ENCODE measurements at regions not wholly inside any gene's neighbourhood (a gene's known extent, or its start where the extent isn't known, plus 50 kb on each side); places are given as distances from the start of the nearest gene placed in this dataset.

DNA sequence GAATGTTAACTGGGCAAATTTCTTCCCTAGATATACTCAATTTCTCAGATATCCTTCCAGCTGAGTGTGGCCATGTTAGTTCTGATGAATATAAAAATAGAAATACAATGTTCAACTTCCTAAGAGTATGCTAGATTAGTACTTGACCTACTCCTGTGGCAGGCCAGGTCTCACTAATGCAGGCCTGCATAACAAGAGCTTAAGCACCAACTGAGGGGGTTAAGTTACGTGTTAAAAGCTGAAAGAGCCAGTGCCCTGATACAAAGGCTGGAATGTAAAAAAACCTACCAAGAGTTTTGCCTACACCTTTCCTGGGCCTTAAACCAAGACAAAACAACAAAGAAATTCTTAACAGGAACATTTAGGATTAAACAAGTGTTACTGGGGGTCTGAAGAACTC, 102.8 kb downstream of the MRPS30 start:
- POLR2A ChIA-PET = no interaction called here
- H3K27me3 ChIP-seq (replicated peaks in 2 of 5; ENCODE audit: control insufficient read depth in 4 of 5, insufficient read depth in 5 of 5, low read length in 4 of 5) = no peaks in the 10 kb centered on the region
- H3K9me3 ChIP-seq (ENCODE audit: control extremely low read depth in 1 of 5, control insufficient read depth in 4 of 5, insufficient read depth in 2 of 5, low read depth in 1 of 5, low read length in 4 of 5) = no peaks in the 10 kb centered on the region
- CTCF ChIA-PET = no interaction called here
- no peak for DNase-seq
- no peaks in the 10 kb centered on the region for H3K4me1 ChIP-seq (ENCODE audit: control extremely low read depth in 1 of 4, control insufficient read depth in 4 of 4, insufficient read depth in 4 of 4, low read length in 3 of 4)
- no CpG with 5 or more reads among the region's 1 CpG for WGBS (ENCODE audit: insufficient coverage)
- H3K27ac ChIP-seq (ENCODE audit: insufficient read depth in 1 of 2, low read depth in 1 of 2, low read length in 2 of 2, poor library complexity in 1 of 2, severe bottlenecking in 2 of 2) = no peak overlapping the region
- H3K36me3 ChIP-seq (ENCODE audit: control insufficient read depth in 4 of 4, insufficient read depth in 4 of 4, low read length in 3 of 4) = no peaks in the 10 kb centered on the region
- H3K4me3 ChIP-seq (ENCODE audit: control insufficient read depth in 1 of 7, extremely low read depth in 1 of 7, insufficient read depth in 4 of 7, low read depth in 2 of 7, low read length in 6 of 7) = no peak overlapping the region

DNA sequence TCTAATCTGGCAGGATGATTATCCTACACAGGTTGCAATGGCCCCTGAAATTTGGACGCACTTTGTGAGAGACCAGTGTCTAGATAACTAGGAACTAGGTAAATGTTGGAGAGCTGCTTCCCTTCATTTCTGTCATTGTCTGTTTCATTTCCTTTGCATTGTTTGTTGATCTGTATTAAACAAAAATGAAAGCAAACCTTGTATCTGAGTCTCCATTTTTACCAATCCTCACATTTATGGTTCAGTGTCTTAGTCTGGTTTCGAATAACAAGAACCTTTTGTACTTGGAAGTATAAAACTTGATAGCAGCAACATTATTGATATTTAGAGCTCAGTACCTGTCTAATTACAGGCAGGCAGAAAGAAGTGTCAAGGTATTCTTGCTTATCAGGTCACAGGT, 105.5 kb downstream of the MRPS30 start:
- Histone ChIP-seq H3K36me3 (ENCODE audit: control insufficient read depth in 4 of 4, insufficient read depth in 4 of 4, low read length in 3 of 4) (no peaks in the 10 kb centered on the region), H3K4me3 (ENCODE audit: control insufficient read depth in 1 of 7, extremely low read depth in 1 of 7, insufficient read depth in 4 of 7, low read depth in 2 of 7, low read length in 6 of 7) (no peak overlapping the region), H3K27ac (ENCODE audit: insufficient read depth in 1 of 2, low read depth in 1 of 2, low read length in 2 of 2, poor library complexity in 1 of 2, severe bottlenecking in 2 of 2) (no peak overlapping the region), H3K27me3 (replicated peaks in 2 of 5; ENCODE audit: control insufficient read depth in 4 of 5, insufficient read depth in 5 of 5, low read length in 4 of 5) (no peaks in the 10 kb centered on the region), H3K9me3 (ENCODE audit: control extremely low read depth in 1 of 5, control insufficient read depth in 4 of 5, insufficient read depth in 2 of 5, low read depth in 1 of 5, low read length in 4 of 5) (no peaks in the 10 kb centered on the region), H3K4me1 (ENCODE audit: control extremely low read depth in 1 of 4, control insufficient read depth in 4 of 4, insufficient read depth in 4 of 4, low read length in 3 of 4) (no peaks in the 10 kb centered on the region)
- POLR2A ChIA-PET = no interaction called here
- 80% methylated on average over 1 of the region's 2 CpGs for WGBS (ENCODE audit: insufficient coverage)
- DNase-seq = no peak
- CTCF ChIA-PET = no interaction called here

DNA sequence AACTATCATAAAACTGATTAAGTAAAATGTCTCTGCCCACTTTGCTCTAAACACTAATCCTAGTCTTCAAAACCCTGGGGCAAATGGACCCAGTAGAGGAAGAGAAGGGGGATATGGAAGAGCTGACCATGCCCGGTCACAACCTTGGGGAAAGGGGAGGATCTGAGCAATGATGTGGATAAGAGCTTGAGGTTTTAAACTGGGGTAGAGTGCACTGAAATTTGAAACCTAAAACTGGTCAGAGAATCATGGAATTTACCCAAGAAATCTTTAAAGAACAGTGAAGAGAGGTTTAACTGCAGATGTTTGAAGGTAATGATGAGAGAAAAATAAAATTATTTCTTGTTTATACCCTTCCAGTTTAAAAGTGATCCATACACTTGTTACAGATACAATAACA, 110.8 kb downstream of the MRPS30 start:
- H3K36me3 ChIP-seq (ENCODE audit: control insufficient read depth in 4 of 4, insufficient read depth in 4 of 4, low read length in 3 of 4) = no peaks in the 10 kb centered on the region
- DNase-seq = no peak
- H3K4me3 ChIP-seq (ENCODE audit: control insufficient read depth in 1 of 7, extremely low read depth in 1 of 7, insufficient read depth in 4 of 7, low read depth in 2 of 7, low read length in 6 of 7) = no peak overlapping the region
- H3K27me3 ChIP-seq (replicated peaks in 2 of 5; ENCODE audit: control insufficient read depth in 4 of 5, insufficient read depth in 5 of 5, low read length in 4 of 5) = no peaks in the 10 kb centered on the region
- H3K4me1 ChIP-seq (ENCODE audit: control extremely low read depth in 1 of 4, control insufficient read depth in 4 of 4, insufficient read depth in 4 of 4, low read length in 3 of 4) = no peaks in the 10 kb centered on the region
- H3K9me3 ChIP-seq (ENCODE audit: control extremely low read depth in 1 of 5, control insufficient read depth in 4 of 5, insufficient read depth in 2 of 5, low read depth in 1 of 5, low read length in 4 of 5) = peaks cover 0 to 2% (median 0%) of the 10 kb centered on the region in 5 experiments
- ChIA-PET POLR2A (no interaction called here), CTCF (no interaction called here)
- no peak overlapping the region for H3K27ac ChIP-seq (ENCODE audit: insufficient read depth in 1 of 2, low read depth in 1 of 2, low read length in 2 of 2, poor library complexity in 1 of 2, severe bottlenecking in 2 of 2)
- 88% methylated on average over 1 of the region's 1 CpG for WGBS (ENCODE audit: insufficient coverage)

DNA sequence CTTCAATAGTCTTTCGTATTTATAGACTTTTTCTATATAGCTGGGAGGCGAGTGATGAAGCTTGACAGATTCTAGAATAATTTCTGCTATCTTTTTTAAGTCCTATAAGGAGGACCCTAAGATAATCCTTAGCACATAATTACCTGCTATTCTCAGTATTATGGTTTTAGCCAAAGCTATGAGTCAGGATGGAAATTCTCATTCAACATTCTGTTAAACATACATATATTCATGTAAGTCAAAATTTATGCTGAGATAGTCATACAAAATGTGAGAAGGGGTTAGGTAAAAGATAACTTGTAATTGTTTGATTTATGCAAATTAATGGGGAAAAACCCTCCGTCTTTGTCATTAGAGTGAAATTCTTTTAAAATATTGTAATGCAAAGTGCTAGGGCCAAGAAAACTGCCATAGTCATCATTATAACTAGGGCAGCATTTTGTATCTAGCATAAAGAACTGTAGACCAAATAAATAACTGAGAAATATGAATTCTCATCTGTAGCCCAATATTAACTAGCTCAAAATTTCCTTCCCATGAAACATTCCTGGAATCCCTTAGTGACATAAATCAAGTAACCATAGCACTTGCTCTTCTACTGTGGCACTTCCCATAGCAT, 118.5 kb downstream of the MRPS30 start:
- ChIA-PET POLR2A (no interaction called here), CTCF (no interaction called here)
- Histone ChIP-seq H3K4me1 (ENCODE audit: control extremely low read depth in 1 of 4, control insufficient read depth in 4 of 4, insufficient read depth in 4 of 4, low read length in 3 of 4) (no peaks in the 10 kb centered on the region), H3K27me3 (replicated peaks in 2 of 5; ENCODE audit: control insufficient read depth in 4 of 5, insufficient read depth in 5 of 5, low read length in 4 of 5) (no peaks in the 10 kb centered on the region), H3K36me3 (ENCODE audit: control insufficient read depth in 4 of 4, insufficient read depth in 4 of 4, low read length in 3 of 4) (no peaks in the 10 kb centered on the region), H3K4me3 (ENCODE audit: control insufficient read depth in 1 of 7, extremely low read depth in 1 of 7, insufficient read depth in 4 of 7, low read depth in 2 of 7, low read length in 6 of 7) (no peak overlapping the region), H3K9me3 (ENCODE audit: control extremely low read depth in 1 of 5, control insufficient read depth in 4 of 5, insufficient read depth in 2 of 5, low read depth in 1 of 5, low read length in 4 of 5) (peaks cover 0 to 2% (median 0%) of the 10 kb centered on the region in 5 experiments), H3K27ac (ENCODE audit: insufficient read depth in 1 of 2, low read depth in 1 of 2, low read length in 2 of 2, poor library complexity in 1 of 2, severe bottlenecking in 2 of 2) (no peak overlapping the region)
- no CpG with 5 or more reads among the region's 3 CpGs for WGBS (ENCODE audit: insufficient coverage)
- no peak for DNase-seq

GRCh38 chr5:44932922-44933585, 124.3 kb downstream of the MRPS30 start:
- no peak for DNase-seq
- H3K27me3 ChIP-seq (replicated peaks in 2 of 5; ENCODE audit: control insufficient read depth in 4 of 5, insufficient read depth in 5 of 5, low read length in 4 of 5) = no peaks in the 10 kb centered on the region
- H3K4me1 ChIP-seq (ENCODE audit: control extremely low read depth in 1 of 4, control insufficient read depth in 4 of 4, insufficient read depth in 4 of 4, low read length in 3 of 4) = no peaks in the 10 kb centered on the region
- no peaks in the 10 kb centered on the region for H3K36me3 ChIP-seq (ENCODE audit: control insufficient read depth in 4 of 4, insufficient read depth in 4 of 4, low read length in 3 of 4)
- H3K4me3 ChIP-seq (ENCODE audit: control insufficient read depth in 1 of 7, extremely low read depth in 1 of 7, insufficient read depth in 4 of 7, low read depth in 2 of 7, low read length in 6 of 7) = no peak overlapping the region
- peaks cover 0 to 2% (median 0%) of the 10 kb centered on the region in 5 experiments for H3K9me3 ChIP-seq (ENCODE audit: control extremely low read depth in 1 of 5, control insufficient read depth in 4 of 5, insufficient read depth in 2 of 5, low read depth in 1 of 5, low read length in 4 of 5)
- H3K27ac ChIP-seq (ENCODE audit: insufficient read depth in 1 of 2, low read depth in 1 of 2, low read length in 2 of 2, poor library complexity in 1 of 2, severe bottlenecking in 2 of 2) = no peak overlapping the region
- 100% methylated on average over 1 of the region's 3 CpGs for WGBS (ENCODE audit: insufficient coverage)
- POLR2A ChIA-PET = no interaction called here
- CTCF ChIA-PET = no interaction called here

DNA sequence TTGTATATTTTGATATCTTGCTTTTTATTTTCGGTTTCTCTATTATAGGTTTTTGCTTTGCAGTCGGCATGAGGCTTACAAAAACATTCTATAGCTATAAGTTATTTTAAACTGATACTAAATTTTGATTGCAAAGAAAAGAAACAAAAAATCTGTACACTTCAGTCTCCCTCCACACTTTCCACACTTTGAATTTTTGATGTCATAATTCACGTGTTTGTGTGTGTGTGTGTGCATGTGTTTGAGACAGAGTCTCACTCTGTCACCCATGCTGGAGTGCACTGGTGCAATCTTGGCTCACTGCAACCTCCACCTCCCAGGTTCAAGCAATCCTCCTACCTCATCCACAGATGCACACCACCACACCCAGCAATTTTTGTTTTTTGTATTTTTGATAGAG, 124.9 kb downstream of the MRPS30 start:
- no peaks in the 10 kb centered on the region for H3K4me1 ChIP-seq (ENCODE audit: control extremely low read depth in 1 of 4, control insufficient read depth in 4 of 4, insufficient read depth in 4 of 4, low read length in 3 of 4)
- POLR2A ChIA-PET = no interaction called here
- H3K27ac ChIP-seq (ENCODE audit: insufficient read depth in 1 of 2, low read depth in 1 of 2, low read length in 2 of 2, poor library complexity in 1 of 2, severe bottlenecking in 2 of 2) = no peak overlapping the region
- no peaks in the 10 kb centered on the region for H3K36me3 ChIP-seq (ENCODE audit: control insufficient read depth in 4 of 4, insufficient read depth in 4 of 4, low read length in 3 of 4)
- CTCF ChIA-PET = no interaction called here
- no peak overlapping the region for H3K4me3 ChIP-seq (ENCODE audit: control insufficient read depth in 1 of 7, extremely low read depth in 1 of 7, insufficient read depth in 4 of 7, low read depth in 2 of 7, low read length in 6 of 7)
- H3K27me3 ChIP-seq (replicated peaks in 2 of 5; ENCODE audit: control insufficient read depth in 4 of 5, insufficient read depth in 5 of 5, low read length in 4 of 5) = no peaks in the 10 kb centered on the region
- H3K9me3 ChIP-seq (ENCODE audit: control extremely low read depth in 1 of 5, control insufficient read depth in 4 of 5, insufficient read depth in 2 of 5, low read depth in 1 of 5, low read length in 4 of 5) = peaks cover 0 to 2% (median 0%) of the 10 kb centered on the region in 5 experiments
- no peak for DNase-seq
- WGBS (ENCODE audit: insufficient coverage) = no CpG with 5 or more reads among the region's 3 CpGs

DNA sequence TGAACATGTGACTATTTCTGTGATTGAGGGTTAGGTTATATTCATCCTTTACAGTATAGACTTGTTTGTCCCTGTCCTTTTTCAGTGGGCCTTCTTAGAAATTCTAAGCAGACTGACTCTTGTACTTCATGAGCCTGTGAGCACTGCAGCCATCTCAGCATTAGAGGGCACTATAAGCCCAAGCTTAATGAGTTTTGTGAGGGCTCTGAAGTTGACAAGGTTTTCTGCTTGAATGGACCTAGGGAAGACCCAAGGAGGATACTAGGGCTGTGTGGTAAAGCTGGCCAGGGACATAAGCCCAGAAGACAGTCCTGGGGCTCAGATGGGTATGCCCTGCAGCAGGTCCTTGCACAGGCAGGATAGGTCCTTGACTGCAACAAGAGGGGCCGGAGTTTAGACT, 126.5 kb downstream of the MRPS30 start:
- Histone ChIP-seq H3K9me3 (ENCODE audit: control extremely low read depth in 1 of 5, control insufficient read depth in 4 of 5, insufficient read depth in 2 of 5, low read depth in 1 of 5, low read length in 4 of 5) (peaks cover 0 to 2% (median 0%) of the 10 kb centered on the region in 5 experiments), H3K4me3 (ENCODE audit: control insufficient read depth in 1 of 7, extremely low read depth in 1 of 7, insufficient read depth in 4 of 7, low read depth in 2 of 7, low read length in 6 of 7) (no peak overlapping the region), H3K36me3 (ENCODE audit: control insufficient read depth in 4 of 4, insufficient read depth in 4 of 4, low read length in 3 of 4) (no peaks in the 10 kb centered on the region), H3K27ac (ENCODE audit: insufficient read depth in 1 of 2, low read depth in 1 of 2, low read length in 2 of 2, poor library complexity in 1 of 2, severe bottlenecking in 2 of 2) (no peak overlapping the region), H3K4me1 (ENCODE audit: control extremely low read depth in 1 of 4, control insufficient read depth in 4 of 4, insufficient read depth in 4 of 4, low read length in 3 of 4) (no peaks in the 10 kb centered on the region), H3K27me3 (replicated peaks in 2 of 5; ENCODE audit: control insufficient read depth in 4 of 5, insufficient read depth in 5 of 5, low read length in 4 of 5) (no peaks in the 10 kb centered on the region)
- POLR2A ChIA-PET = no interaction called here
- DNase-seq = no peak
- CTCF ChIA-PET = no interaction called here
- WGBS (ENCODE audit: insufficient coverage) = 83% methylated on average over 1 of the region's 1 CpG
